IMR-90 (cell line): ENCODE measurements at regions not wholly inside any gene's neighbourhood (a gene's known extent, or its start where the extent isn't known, plus 50 kb on each side); places are given as distances from the start of the nearest gene placed in this dataset.

Experiments used
- ATAC-seq: fragments of 200-7000 bp; cut with Tn5 transposase; 2 replicates; pipeline ENCODE4 v1.9.1; 2020; ENCODE audit warnings: low read depth, mild to moderate bottlenecking, moderate library complexity
- BruUV-seq: library from RNA; stranded (reverse); fragments of 400-500 nt; replicated peaks from 2 replicates; lab custom pipeline; 2021; lab: Mats Ljungman, UMichigan
- CTCF ChIA-PET: fragments of 300-600 bp; formaldehyde crosslinking; extraction: SDS; loops from one replicate; lab custom pipeline; 2021; ENCODE audit warnings: antibody characterized with exemption; lab: Yijun Ruan, JAX
- POLR2A ChIA-PET: fragments of 300-600 bp; sonication (Branson Sonifier 250); formaldehyde crosslinking; loops from one replicate; lab custom pipeline; 2022; ENCODE audit warnings: antibody characterized with exemption; ENCODE audit not compliant: unreplicated experiment; lab: Charles Lee
- DNase-seq: peaks from one replicate; pipeline ENCODE4 v3.0.0; 2013
- H2AFZ ChIP-seq: replicated peaks from 2 replicates; pipeline ENCODE3; 2013; ENCODE audit warnings: low read length, mild to moderate bottlenecking; ENCODE audit not compliant: poor library complexity
- H2AK5ac ChIP-seq: 2 replicates; pipeline ENCODE4 v1.6.1; 2013; ENCODE audit warnings: low read depth, low read length, inconsistent platforms
- H2AK9ac ChIP-seq: replicated peaks from 2 replicates; pipeline ENCODE3; 2013; ENCODE audit warnings: mild to moderate bottlenecking, low read depth, low read length, moderate library complexity; ENCODE audit not compliant: poor library complexity
- H2BK120ac ChIP-seq: 2 replicates; pipeline ENCODE4 v1.6.1; 2013; ENCODE audit warnings: low read depth, low read length, inconsistent platforms
- H2BK15ac ChIP-seq: 3 replicates; pipeline ENCODE4 v1.6.1; 2013; ENCODE audit warnings: low read depth, low read length, inconsistent platforms
- H2BK20ac ChIP-seq: 2 replicates; pipeline ENCODE4 v1.6.1; 2013; ENCODE audit warnings: low read depth, mild to moderate bottlenecking, inconsistent platforms, low read length, moderate library complexity
- H2BK5ac ChIP-seq: 2 replicates; pipeline ENCODE4 v1.6.1; 2013; ENCODE audit warnings: mild to moderate bottlenecking, low read depth, low read length, inconsistent platforms; ENCODE audit not compliant: poor library complexity, severe bottlenecking
- H3K14ac ChIP-seq: replicated peaks from 2 replicates; pipeline ENCODE4 v1.6.1; 2013; ENCODE audit warnings: low read depth, low read length, inconsistent platforms
- H3K18ac ChIP-seq: 2 replicates; pipeline ENCODE4 v1.6.1; 2013; ENCODE audit warnings: low read depth, low read length, control low read depth
- H3K23ac ChIP-seq: 2 replicates; pipeline ENCODE4 v1.6.1; 2013; ENCODE audit warnings: low read depth, low read length, inconsistent platforms
- H3K27ac ChIP-seq: 2 replicates; pipeline ENCODE4 v1.5.1; 2013; ENCODE audit warnings: mild to moderate bottlenecking, control low read depth, low read length; ENCODE audit not compliant: insufficient read depth
- H3K27me3 ChIP-seq: 2 replicates; pipeline ENCODE4 v1.6.1; 2013; ENCODE audit warnings: low read length; ENCODE audit not compliant: control insufficient read depth, insufficient read depth
- H3K36me3 ChIP-seq: 2 replicates; pipeline ENCODE4 v1.6.1; 2013; ENCODE audit warnings: low read length, mixed read lengths; ENCODE audit not compliant: control insufficient read depth, insufficient read depth
- H3K4ac ChIP-seq: 2 replicates; pipeline ENCODE4 v1.6.1; 2013; ENCODE audit warnings: low read depth, low read length, inconsistent platforms
- H3K4me1 ChIP-seq: 2 replicates; pipeline ENCODE4 v1.6.1; 2013; ENCODE audit warnings: low read length, mixed read lengths; ENCODE audit not compliant: control insufficient read depth, insufficient read depth
- H3K4me2 ChIP-seq: 2 replicates; pipeline ENCODE4 v1.6.1; 2013; ENCODE audit warnings: low read depth, mild to moderate bottlenecking, control low read depth, low read length, moderate library complexity
- H3K4me3 ChIP-seq: 2 replicates; pipeline ENCODE4 v1.5.1; 2013; ENCODE audit warnings: low read depth, mild to moderate bottlenecking, control low read depth, low read length, moderate library complexity; ENCODE audit not compliant: insufficient read depth
- H3K56ac ChIP-seq: 2 replicates; pipeline ENCODE4 v1.6.1; 2013; ENCODE audit warnings: low read length, inconsistent platforms; ENCODE audit not compliant: insufficient read depth; ENCODE audit errors: extremely low read depth
- H3K79me1 ChIP-seq, 2 experiments: 2 replicates each; pipeline ENCODE4 v1.6.1; 2013; ENCODE audit warnings: low read length in 2 of 2, inconsistent platforms in 1 of 2, low read depth in 1 of 2
- H3K9ac ChIP-seq: 2 replicates; pipeline ENCODE4 v1.6.1; 2013; ENCODE audit warnings: low read depth, low read length, control low read depth
- H3K9me1 ChIP-seq: 2 replicates; pipeline ENCODE4 v1.6.1; 2013; ENCODE audit warnings: low read length, inconsistent platforms; ENCODE audit not compliant: insufficient read depth
- H3K9me3 ChIP-seq: 2 replicates; pipeline ENCODE4 v1.6.1; 2013; ENCODE audit warnings: low read length; ENCODE audit not compliant: control insufficient read depth, insufficient read depth
- H4K20me1 ChIP-seq: 2 replicates; pipeline ENCODE4 v1.6.1; 2013; ENCODE audit warnings: low read length, inconsistent platforms; ENCODE audit not compliant: insufficient read depth
- H4K5ac ChIP-seq: 2 replicates; pipeline ENCODE4 v1.6.1; 2013; ENCODE audit warnings: mild to moderate bottlenecking, low read depth, low read length, control low read depth
- H4K8ac ChIP-seq, 2 experiments: 2 replicates each; pipeline ENCODE4 v1.6.1; 2013; ENCODE audit warnings: low read depth in 2 of 2, low read length in 2 of 2, control low read depth in 1 of 2, inconsistent platforms in 1 of 2
- H4K91ac ChIP-seq: 2 replicates; pipeline ENCODE4 v1.6.1; 2013; ENCODE audit warnings: low read depth, low read length, inconsistent platforms; ENCODE audit not compliant: insufficient read depth
- BHLHE40 ChIP-seq: fragments of 150-350 bp; IDR thresholded peaks from 2 replicates; pipeline ENCODE4 v1.6.1; 2016; ENCODE audit warnings: mild to moderate bottlenecking, low read depth, low read length
- CEBPB ChIP-seq: IDR thresholded peaks from 2 replicates; pipeline ENCODE4 v1.6.1; 2012; ENCODE audit warnings: low read depth, low read length, improper control_type of control experiment
- CHD1 ChIP-seq: IDR thresholded peaks from 2 replicates; pipeline ENCODE4 v1.6.1; 2012; ENCODE audit warnings: low read depth, low read length, improper control_type of control experiment
- ELK1 ChIP-seq: fragments of 150-350 bp; IDR thresholded peaks from 2 replicates; pipeline ENCODE4 v1.6.1; 2016; ENCODE audit warnings: low read depth, mild to moderate bottlenecking, low read length, moderate library complexity, borderline replicate concordance
- FOS ChIP-seq: fragments of 150-350 bp; IDR thresholded peaks from 2 replicates; pipeline ENCODE4 v1.6.1; 2016; ENCODE audit warnings: low read depth, low read length
- MXI1 ChIP-seq: IDR thresholded peaks from 2 replicates; pipeline ENCODE4 v1.6.1; 2012; ENCODE audit warnings: low read depth, mild to moderate bottlenecking, low read length, moderate library complexity, borderline replicate concordance
- POLR2A ChIP-seq: IDR thresholded peaks from 2 replicates; pipeline ENCODE4 v1.6.1; 2012; ENCODE audit warnings: mild to moderate bottlenecking, low read depth, low read length
- RAD21 ChIP-seq: IDR thresholded peaks from 2 replicates; pipeline ENCODE4 v1.6.1; 2012; ENCODE audit warnings: low read length, improper control_type of control experiment
- SMC3 ChIP-seq: fragments of 150-350 bp; IDR thresholded peaks from 2 replicates; pipeline ENCODE4 v1.6.1; 2016; ENCODE audit warnings: low read depth, mild to moderate bottlenecking, antibody characterized with exemption, low read length, moderate library complexity
- USF2 ChIP-seq: fragments of 150-350 bp; IDR thresholded peaks from 2 replicates; pipeline ENCODE4 v1.6.1; 2017; ENCODE audit warnings: mild to moderate bottlenecking, antibody characterized with exemption, low read length, low read depth
- WGBS, 2 experiments: methylation state at CpG; one replicate each; pipeline versions ENCODE4 v1.1.5 to v1.1.7; 2013; ENCODE audit warnings: missing lambda C conversion rate in 2 of 2; ENCODE audit not compliant: insufficient read length in 1 of 2; ENCODE audit errors: extremely low coverage in 2 of 2; 5-methylcytosine and 5-hydroxymethylcytosine counted together
- dilution Hi-C: fragments of 300-500 bp; cut with HindIII; formaldehyde crosslinking; loops from one replicate; pipeline ENCODE4 v1.14.3; 2018; ENCODE audit warnings: low sequenced_read_pairs; ENCODE audit not compliant: unreplicated experiment
- in situ Hi-C: fragments of 300-500 bp; cut with MboI; formaldehyde crosslinking; loops from 3 replicates; pipeline ENCODE4 v1.14.3; 2019; ENCODE audit warnings: low sequenced_read_pairs, inconsistent platforms, mixed read lengths
- intact Hi-C: fragments of 100-400 bp; cut with micrococcal nuclease; formaldehyde crosslinking; loops from 2 replicates; pipeline ENCODE4 v1.10.0; 2022
- TF ChIP-seq, protein P1 (sequence below): conservative IDR thresholded peaks from 2 replicates; pipeline ENCODE4 v1.5.1; 2012; ENCODE audit warnings: mild to moderate bottlenecking, low read depth, low read length, improper control_type of control experiment

GRCh38 chr4:124334119-124334518 is 378.4 kb downstream of the ANKRD50 start:
- H3K4me3 ChIP-seq: no peak overlapping the region

More at GRCh38 chr4:124334119-124334518, 378.4 kb downstream of the ANKRD50 start:
- Histone ChIP-seq H3K4me1 (no peaks in the 10 kb centered on the region), H3K36me3 (no peaks in the 10 kb centered on the region), H4K91ac (no peak overlapping the region), H3K9ac (no peak overlapping the region), H2AK9ac (no peak overlapping the region), H4K20me1 (no peaks in the 10 kb centered on the region), H3K18ac (no peak overlapping the region), H3K4ac (no peak overlapping the region), H4K8ac (no peak overlapping the region), H3K23ac (no peak overlapping the region), H3K14ac (no peak overlapping the region), H2BK15ac (no peak overlapping the region), H2BK20ac (no peak overlapping the region), H3K56ac (no peak overlapping the region), H3K79me1 (no peaks in the 10 kb centered on the region), H3K9me3 (no peaks in the 10 kb centered on the region), H4K5ac (no peak overlapping the region), H3K4me2 (peak overlapping the region; percentile 83), H3K27me3 (no peaks in the 10 kb centered on the region), H3K9me1 (no peaks in the 10 kb centered on the region), H2BK5ac (no peak overlapping the region), H3K27ac (no peak overlapping the region), H2AFZ (no peak overlapping the region), H2AK5ac (no peak overlapping the region), H2BK120ac (no peak overlapping the region)
- POLR2A ChIA-PET: interaction anchor here (0.5 to 0.7 kb wide), 2 partner anchors 320 to 947 kb away, joined by 3 read pairs; no protein-coding TSS in a partner anchor
- no CpG with 5 or more reads among the region's 3 CpGs for WGBS, 2 experiments
- intact Hi-C loops: loop anchor here (1.0 to 10.0 kb wide), 6 partner anchors 311 to 949 kb away; no protein-coding TSS in a partner anchor
- dilution Hi-C loops: no loop called here
- DNase-seq (peak; percentile 89), ATAC-seq (peak; percentile 96)
- in situ Hi-C loops: no loop called here
- CTCF ChIA-PET: interaction anchor here (0.6 to 1.6 kb wide), 9 partner anchors 10 to 949 kb away, joined by 3 to 6 read pairs (median 3); no protein-coding TSS in a partner anchor
- BruUV-seq: no TSS peak
- TF ChIP-seq BHLHE40 (no peak), SMC3 (peak; percentile 95), USF2 (no peak), MXI1 (no peak), POLR2A (no peak), ELK1 (no peak), RAD21 (peak; percentile 80), CEBPB (peak; percentile 40; the same call in 1 of the 2 replicates), FOS (no peak), CHD1 (no peak)
- TF ChIP-seq, protein P1, sequence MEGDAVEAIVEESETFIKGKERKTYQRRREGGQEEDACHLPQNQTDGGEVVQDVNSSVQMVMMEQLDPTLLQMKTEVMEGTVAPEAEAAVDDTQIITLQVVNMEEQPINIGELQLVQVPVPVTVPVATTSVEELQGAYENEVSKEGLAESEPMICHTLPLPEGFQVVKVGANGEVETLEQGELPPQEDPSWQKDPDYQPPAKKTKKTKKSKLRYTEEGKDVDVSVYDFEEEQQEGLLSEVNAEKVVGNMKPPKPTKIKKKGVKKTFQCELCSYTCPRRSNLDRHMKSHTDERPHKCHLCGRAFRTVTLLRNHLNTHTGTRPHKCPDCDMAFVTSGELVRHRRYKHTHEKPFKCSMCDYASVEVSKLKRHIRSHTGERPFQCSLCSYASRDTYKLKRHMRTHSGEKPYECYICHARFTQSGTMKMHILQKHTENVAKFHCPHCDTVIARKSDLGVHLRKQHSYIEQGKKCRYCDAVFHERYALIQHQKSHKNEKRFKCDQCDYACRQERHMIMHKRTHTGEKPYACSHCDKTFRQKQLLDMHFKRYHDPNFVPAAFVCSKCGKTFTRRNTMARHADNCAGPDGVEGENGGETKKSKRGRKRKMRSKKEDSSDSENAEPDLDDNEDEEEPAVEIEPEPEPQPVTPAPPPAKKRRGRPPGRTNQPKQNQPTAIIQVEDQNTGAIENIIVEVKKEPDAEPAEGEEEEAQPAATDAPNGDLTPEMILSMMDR: peak; percentile 75
